Effector CD8-positive, alpha-beta T cell (primary cell): ENCODE measurements at regions not wholly inside any gene's neighbourhood (a gene's known extent, or its start where the extent isn't known, plus 50 kb on each side); places are given as distances from the start of the nearest gene placed in this dataset.

Experiments used
- DNase-seq: peaks from one replicate; lab custom pipeline; 2025; lab: John Stamatoyannopoulos, UW

DNA sequence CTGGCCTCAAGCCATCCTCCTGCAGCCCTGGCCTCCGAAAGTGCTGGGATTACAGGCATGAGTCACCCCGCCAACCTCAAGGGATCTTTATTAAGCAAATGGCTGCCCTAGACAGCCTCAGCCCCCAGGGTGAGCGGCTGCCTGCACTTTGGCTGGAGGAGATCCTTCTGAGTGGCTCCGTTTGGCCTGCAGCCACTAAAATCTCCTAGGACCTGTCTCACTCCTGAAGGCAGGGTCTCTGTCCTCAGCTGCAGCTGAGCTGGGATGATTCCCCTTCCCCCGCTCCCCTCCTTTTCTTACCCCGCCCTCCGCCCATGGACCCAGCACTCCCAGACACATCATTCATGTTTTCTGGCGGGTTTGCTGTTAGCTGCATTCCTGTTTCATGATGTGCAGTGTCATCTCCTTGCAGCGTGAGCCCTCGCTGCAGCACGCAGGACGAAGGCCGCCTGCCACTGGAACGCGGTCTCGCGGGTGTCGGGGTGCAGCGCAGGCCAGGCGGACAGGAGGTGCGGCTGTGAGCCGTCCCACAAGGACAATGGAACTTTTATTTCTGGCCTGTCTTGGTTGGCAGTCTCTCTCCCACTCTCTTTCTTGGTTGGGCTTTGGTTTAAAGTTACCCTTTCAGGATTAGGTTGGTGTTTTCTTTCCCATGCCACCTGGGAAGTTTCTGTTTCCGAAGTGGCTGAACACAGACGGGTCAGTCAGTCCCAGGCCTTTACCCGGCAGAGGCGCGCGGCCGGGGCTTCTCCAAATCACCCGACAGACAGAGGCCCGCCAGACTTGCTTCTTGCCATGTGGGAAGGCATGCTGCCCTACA is 137.1 kb downstream of the FOXD1 start:
- DNase-seq = no peak

DNA sequence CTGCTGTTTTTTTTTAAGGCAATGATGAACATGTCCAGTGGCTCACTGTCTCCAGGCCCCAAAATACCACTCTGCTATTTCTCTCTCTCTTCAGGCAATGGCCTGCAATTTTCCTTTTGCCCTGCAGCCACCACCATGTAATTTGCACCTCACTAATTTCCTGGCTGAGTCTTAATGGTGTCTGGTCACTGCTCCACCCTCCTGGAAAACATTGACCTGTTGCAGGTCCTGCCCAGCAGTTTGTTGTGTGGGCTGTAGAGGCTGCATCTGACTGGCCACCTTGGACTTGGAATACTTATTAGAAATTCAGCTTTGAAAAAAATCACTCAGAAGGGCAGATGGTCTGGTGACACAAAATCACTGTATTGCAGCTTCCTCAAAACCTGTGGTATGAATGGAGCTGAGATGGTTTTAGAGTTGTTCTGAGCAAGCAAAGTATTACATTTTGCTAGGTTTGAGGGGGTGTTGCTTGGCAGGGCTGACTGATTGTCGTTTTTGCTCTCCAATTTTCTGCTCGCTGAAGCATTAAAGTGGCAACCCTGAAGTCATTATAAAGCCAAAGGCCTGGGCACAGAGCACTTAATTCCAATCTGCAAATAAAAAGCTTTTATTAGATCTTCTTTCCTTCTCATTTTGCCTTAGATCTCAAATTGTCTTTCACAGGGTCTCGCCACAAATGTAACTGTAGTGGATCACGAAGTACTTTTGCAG is 134.8 kb downstream of the TMEM174 start:
- DNase-seq = no peak

DNA sequence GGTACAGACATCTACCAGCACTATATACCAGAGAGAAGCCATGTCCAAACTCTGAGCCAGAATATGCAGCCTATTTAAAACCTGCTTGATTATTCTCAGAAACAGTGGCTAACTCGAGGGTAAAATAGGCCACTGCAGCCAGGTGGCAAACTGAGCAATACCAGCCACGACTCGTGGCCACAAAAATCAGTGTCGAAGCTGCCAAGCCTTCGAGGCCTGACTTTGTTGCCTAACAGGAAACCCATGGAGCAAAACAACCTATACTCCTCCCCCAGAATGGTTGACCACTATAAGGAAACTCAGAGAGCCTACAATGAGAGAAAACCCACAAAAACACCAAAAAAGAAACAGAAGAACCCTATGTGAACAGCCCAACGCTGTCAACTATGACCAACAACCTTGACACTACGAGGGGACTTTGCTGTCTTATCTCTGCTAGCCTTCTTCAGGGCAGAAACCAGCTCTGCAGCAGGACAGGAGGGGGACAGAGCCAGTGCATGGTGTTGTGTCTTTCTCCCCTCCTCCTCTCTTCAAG is 133.8 kb downstream of the TMEM174 start:
- DNase-seq = no peak

- no peak for DNase-seq
Measured at GRCh38 chr5:73306078-73306719, 133.2 kb downstream of the TMEM174 start.

- DNase-seq = no peak
Measured at GRCh38 chr5:73305386-73305785, 132.4 kb downstream of the TMEM174 start.

GRCh38 chr5:73304381-73304780 is 131.4 kb downstream of the TMEM174 start:
- no peak for DNase-seq

GRCh38 chr5:73303148-73304079 is 130.4 kb downstream of the TMEM174 start:
- DNase-seq = no peak

GRCh38 chr5:73302797-73303147 is 129.8 kb downstream of the TMEM174 start:
- DNase-seq = no peak

- no peak for DNase-seq
Measured at GRCh38 chr5:73301208-73301901, 128.4 kb downstream of the TMEM174 start.

DNA sequence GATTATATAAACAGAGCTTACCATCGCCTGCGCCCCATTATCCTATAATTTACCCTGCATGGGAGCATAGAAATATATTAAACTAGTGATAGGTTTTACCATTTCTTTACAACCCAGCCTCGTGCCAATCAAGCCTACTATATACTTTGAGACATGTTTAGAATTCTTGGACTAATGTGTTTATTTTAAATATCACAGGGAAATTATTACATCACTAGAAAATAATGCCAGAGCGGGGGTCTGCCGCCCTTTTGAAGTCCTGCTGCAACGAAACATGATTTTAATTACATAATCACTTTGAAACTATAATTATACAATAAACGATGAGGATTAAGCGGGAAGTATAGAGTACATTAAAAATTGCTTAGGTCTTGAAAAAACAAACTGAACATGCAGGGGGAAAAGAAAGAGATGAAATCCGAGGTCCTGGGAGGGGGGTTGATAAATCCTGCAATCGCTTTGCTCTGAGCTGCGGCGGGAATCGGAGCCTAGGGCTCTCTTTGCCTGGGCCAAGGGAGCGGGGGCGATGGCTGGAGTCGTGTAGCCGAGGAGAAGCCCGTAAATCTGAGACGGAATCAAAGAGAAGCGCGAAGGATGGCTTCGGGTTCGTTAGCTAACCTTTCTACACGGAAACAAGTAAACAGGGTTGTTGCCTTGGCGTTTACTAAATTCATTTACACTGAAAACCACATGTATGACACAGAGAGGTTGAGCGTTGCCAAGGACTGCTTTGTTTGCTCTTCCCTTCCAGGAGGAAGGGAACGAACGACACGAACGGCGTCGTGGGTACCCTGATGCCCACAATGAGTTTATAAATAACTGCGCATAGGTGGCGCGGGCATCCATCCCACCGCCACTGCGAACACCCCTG is 127.6 kb downstream of the TMEM174 start:
- no peak for DNase-seq

DNA sequence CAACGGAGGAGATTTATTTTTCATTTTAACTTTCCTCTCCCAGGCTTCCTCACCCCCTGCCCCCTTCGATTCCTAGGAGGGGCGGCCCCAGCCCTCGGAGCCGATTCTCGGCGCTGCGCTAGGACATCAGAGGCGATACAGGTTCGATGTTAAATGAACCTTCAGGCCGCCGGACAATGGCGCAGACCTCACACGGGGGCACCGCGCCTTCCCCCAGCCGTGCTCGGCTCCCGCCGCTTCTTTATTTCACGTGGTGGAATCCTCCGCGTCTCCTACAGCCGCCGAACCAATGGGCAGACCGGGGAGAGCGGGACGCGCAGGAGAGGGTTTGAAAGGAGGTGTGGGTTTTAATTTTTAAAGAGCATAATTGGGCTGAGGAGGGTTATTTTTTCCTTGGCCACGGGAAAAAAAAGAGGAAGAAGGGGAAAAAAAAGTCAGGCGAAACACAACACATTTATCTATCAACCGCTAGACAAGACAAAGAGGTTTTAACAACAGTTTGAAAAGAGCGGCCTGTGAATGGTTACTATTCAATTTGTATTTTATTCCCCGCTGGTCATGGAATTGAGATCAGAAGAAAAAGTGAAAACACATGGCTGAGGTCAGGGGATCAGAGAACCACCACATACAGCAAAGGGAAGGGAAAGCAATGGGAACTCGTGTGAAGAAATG is 126.8 kb downstream of the TMEM174 start:
- no peak for DNase-seq

DNA sequence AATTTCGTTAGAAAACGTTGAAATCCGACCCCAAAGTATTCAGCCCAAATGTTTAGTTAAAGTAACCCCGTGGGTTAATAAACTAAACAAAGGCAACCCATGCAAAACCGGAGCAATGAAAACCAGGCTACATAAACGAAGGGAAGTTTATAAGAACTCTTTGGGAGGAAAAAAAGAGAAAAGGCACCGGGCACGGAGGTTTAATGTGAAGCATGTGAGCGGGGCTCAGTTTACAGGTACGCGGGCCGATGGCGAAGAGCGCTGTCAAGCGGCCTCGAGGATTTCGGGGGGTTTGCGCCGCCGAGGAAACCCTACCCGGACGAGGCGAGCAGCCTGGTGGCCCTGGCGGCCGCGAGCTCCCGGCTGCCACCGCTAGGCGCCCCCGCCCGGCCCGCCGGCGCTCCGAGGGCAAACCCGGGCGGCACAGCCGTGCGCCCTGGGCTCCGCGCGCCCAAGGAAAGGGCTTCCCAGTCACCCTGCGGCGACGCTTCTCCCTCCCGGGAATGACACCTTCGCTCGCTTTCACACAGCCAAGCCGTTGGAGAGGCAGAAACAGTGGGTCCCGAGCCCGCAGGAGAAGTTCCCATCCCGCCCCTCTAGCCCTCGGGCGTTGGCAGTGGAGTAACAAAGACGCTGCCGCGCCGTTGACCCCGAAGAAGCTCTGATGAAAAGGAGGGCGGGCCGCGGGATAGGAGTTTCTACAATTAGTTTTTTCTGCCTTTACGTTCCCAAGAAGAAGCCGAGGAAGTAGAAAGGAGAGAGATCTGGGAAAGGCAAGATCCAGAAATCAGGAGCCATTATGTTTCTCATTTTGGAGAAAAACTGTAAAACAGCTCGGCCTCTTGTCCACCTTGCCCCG is 126.0 kb downstream of the TMEM174 start:
- DNase-seq = no peak

- DNase-seq = no peak
Measured at GRCh38 chr5:73298251-73298771, 125.3 kb downstream of the TMEM174 start.

DNA sequence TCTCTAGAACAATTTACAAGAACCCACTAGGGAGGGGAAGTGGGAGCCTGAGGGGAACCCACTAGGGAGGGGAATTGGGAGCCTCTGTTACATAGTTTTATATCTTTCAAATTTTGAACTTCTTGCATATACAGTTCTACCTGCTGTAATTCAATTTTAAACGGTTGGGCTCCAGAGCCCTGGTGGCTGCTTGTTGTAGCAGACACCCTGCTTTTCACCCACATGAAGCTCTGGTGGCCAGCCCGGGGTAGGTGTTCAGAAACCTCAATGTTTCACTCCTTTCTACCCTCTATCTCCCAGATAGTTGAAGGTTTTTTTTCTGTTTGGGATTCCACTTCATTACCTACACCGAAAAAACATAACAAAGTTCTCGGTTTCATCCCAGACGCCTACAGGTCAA is 124.4 kb downstream of the TMEM174 start:
- DNase-seq = no peak

GRCh38 chr5:73296772-73297171 is 123.8 kb downstream of the TMEM174 start:
- DNase-seq = no peak

GRCh38 chr5:73295921-73296320 is 122.9 kb downstream of the TMEM174 start:
- no peak for DNase-seq

GRCh38 chr5:73295447-73295846 is 122.5 kb downstream of the TMEM174 start:
- DNase-seq = no peak

GRCh38 chr5:73292816-73293459 is 119.9 kb downstream of the TMEM174 start:
- no peak for DNase-seq
